Caco-2 (cell line): ENCODE measurements at regions not wholly inside any gene's neighbourhood (a gene's known extent, or its start where the extent isn't known, plus 50 kb on each side); places are given as distances from the start of the nearest gene placed in this dataset.

Experiments used
- BruUV-seq: library from RNA; stranded (reverse); fragments of 400-500 nt; replicated peaks from 2 replicates; lab custom pipeline; 2021; lab: Mats Ljungman, UMichigan
- CTCF ChIA-PET: fragments of 300-600 bp; sonication (Branson Sonifier 250); formaldehyde crosslinking; loops from one replicate; lab custom pipeline; 2022; ENCODE audit warnings: antibody characterized with exemption; lab: Charles Lee
- POLR2A ChIA-PET: fragments of 300-600 bp; sonication (Branson Sonifier 250); formaldehyde crosslinking; loops from one replicate; lab custom pipeline; 2022; ENCODE audit warnings: antibody characterized with exemption; lab: Charles Lee
- DNase-seq, 2 experiments: peaks; one replicate each; pipeline versions ENCODE4 v3.0.0 to v3.0.0-alpha.2; 2020 to 2022
- H3K27me3 ChIP-seq: replicated peaks from 2 replicates; pipeline ENCODE4 v1.6.0; 2011; ENCODE audit warnings: low read length; ENCODE audit not compliant: control insufficient read depth, insufficient read depth
- H3K36me3 ChIP-seq: 2 replicates; pipeline ENCODE4 v1.5.1; 2011; ENCODE audit warnings: low read length; ENCODE audit not compliant: control insufficient read depth, insufficient read depth
- H3K4me1 ChIP-seq: fragments of 250-450 bp; sonication (Bioruptor Pico); 2 replicates; pipeline ENCODE4 v1.5.1; 2020; ENCODE audit warnings: mild to moderate bottlenecking
- H3K4me3 ChIP-seq: 2 replicates; pipeline ENCODE4 v1.5.1; 2011; ENCODE audit warnings: low read depth, mild to moderate bottlenecking, control low read depth, low read length
- H3K9me3 ChIP-seq: fragments of 250-450 bp; sonication (Bioruptor Pico); 2 replicates; pipeline ENCODE4 v1.5.1; 2020; ENCODE audit warnings: mild to moderate bottlenecking, moderate library complexity
- H3K27ac Mint-ChIP-seq: one replicate; pipeline ENCODE4 v1.8.0; 2022; ENCODE audit warnings: mixed read lengths; ENCODE audit not compliant: unreplicated experiment
- H3K27me3 Mint-ChIP-seq: one replicate; pipeline ENCODE4 v1.8.0; 2022; ENCODE audit warnings: mixed read lengths; ENCODE audit not compliant: insufficient read depth, unreplicated experiment
- H3K36me3 Mint-ChIP-seq: one replicate; pipeline ENCODE4 v1.8.0; 2022; ENCODE audit warnings: mild to moderate bottlenecking, mixed read lengths; ENCODE audit not compliant: insufficient read depth, unreplicated experiment
- H3K4me1 Mint-ChIP-seq: one replicate; pipeline ENCODE4 v1.8.0; 2022; ENCODE audit warnings: low read depth, mixed read lengths; ENCODE audit not compliant: unreplicated experiment
- H3K4me3 Mint-ChIP-seq: one replicate; pipeline ENCODE4 v1.8.0; 2022; ENCODE audit warnings: mild to moderate bottlenecking, moderate library complexity, mixed read lengths; ENCODE audit not compliant: unreplicated experiment
- H3K9me3 Mint-ChIP-seq: one replicate; pipeline ENCODE4 v1.8.0; 2022; ENCODE audit warnings: mixed read lengths; ENCODE audit not compliant: unreplicated experiment
- CTCF ChIP-seq, 2 experiments: fragments of 200-600 bp in 1 of 2; IDR thresholded peaks; 1 replicate in 1 of 2; 2 replicates in 1 of 2; pipeline versions ENCODE4 v1.5.1 to v1.8.0; 2011 to 2022; ENCODE audit warnings: antibody characterized with exemption in 1 of 2, control low read depth in 1 of 2, inconsistent platforms in 1 of 2, low read depth in 1 of 2, low read length in 1 of 2, mild to moderate bottlenecking in 1 of 2, moderate library complexity in 1 of 2; ENCODE audit not compliant: insufficient read depth in 1 of 2, severe bottlenecking in 1 of 2, unreplicated experiment in 1 of 2
- intact Hi-C: fragments of 100-400 bp; cut with micrococcal nuclease; formaldehyde crosslinking; loops from one replicate; pipeline ENCODE4 v1.10.0; 2022; ENCODE audit not compliant: unreplicated experiment

- Mint-ChIP-seq H3K9me3 (no peaks in the 10 kb centered on the region), H3K27ac (no peak overlapping the region), H3K4me1 (peaks cover 4% of the 10 kb centered on the region), H3K27me3 (no peaks in the 10 kb centered on the region), H3K36me3 (peaks cover 6% of the 10 kb centered on the region), H3K4me3 (no peak overlapping the region)
- H3K9me3 ChIP-seq: no peaks in the 10 kb centered on the region
- ChIA-PET POLR2A (no interaction called here), CTCF (no interaction called here)
- peaks cover 3% of the 10 kb centered on the region for H3K4me1 ChIP-seq
- intact Hi-C loops: no loop called here
- no peak for DNase-seq
- no peaks in the 10 kb centered on the region for H3K27me3 ChIP-seq
- BruUV-seq: no TSS peak
- no peak for TF ChIP-seq CTCF (IDR thresholded peaks at IDR 0.05; ENCODE audit: insufficient read depth in 1 of 2, low read depth in 1 of 2, low read length in 1 of 2, severe bottlenecking in 1 of 2, unreplicated experiment in 1 of 2)
- H3K4me3 ChIP-seq: no peak overlapping the region
- H3K36me3 ChIP-seq: no peaks in the 10 kb centered on the region
Observed at GRCh38 chr2:18282026-18282425, 278.4 kb downstream of the RDH14 start.

GRCh38 chr2:18276583-18277075, 283.8 kb downstream of the RDH14 start:
- BruUV-seq: no TSS peak
- no peak for DNase-seq
- Mint-ChIP-seq H3K27ac (no peak overlapping the region), H3K9me3 (peaks cover 15% of the 10 kb centered on the region), H3K27me3 (no peaks in the 10 kb centered on the region), H3K4me3 (no peak overlapping the region), H3K4me1 (no peaks in the 10 kb centered on the region), H3K36me3 (no peaks in the 10 kb centered on the region)
- ChIA-PET CTCF (no interaction called here), POLR2A (no interaction called here)
- Histone ChIP-seq H3K4me1 (no peaks in the 10 kb centered on the region), H3K36me3 (no peaks in the 10 kb centered on the region), H3K9me3 (0 out of 2 replicates have a peak, but pooled peaks cover 6% of the 10 kb centered on the region), H3K27me3 (no peaks in the 10 kb centered on the region), H3K4me3 (no peak overlapping the region)
- intact Hi-C loops: no loop called here
- TF ChIP-seq CTCF (IDR thresholded peaks at IDR 0.05; ENCODE audit: insufficient read depth in 1 of 2, low read depth in 1 of 2, low read length in 1 of 2, severe bottlenecking in 1 of 2, unreplicated experiment in 1 of 2): no peak

GRCh38 chr2:18273205-18273604, 287.2 kb downstream of the RDH14 start:
- no peaks in the 10 kb centered on the region for H3K4me1 ChIP-seq
- CTCF ChIA-PET: no interaction called here
- no peak for DNase-seq
- H3K4me3 Mint-ChIP-seq: no peak overlapping the region
- H3K27ac Mint-ChIP-seq: no peak overlapping the region
- no peaks in the 10 kb centered on the region for H3K27me3 ChIP-seq
- POLR2A ChIA-PET: no interaction called here
- H3K27me3 Mint-ChIP-seq: no peaks in the 10 kb centered on the region
- H3K36me3 ChIP-seq: no peaks in the 10 kb centered on the region
- no TSS peak for BruUV-seq
- H3K9me3 ChIP-seq: 0 out of 2 replicates have a peak, but pooled peaks cover 6% of the 10 kb centered on the region
- H3K9me3 Mint-ChIP-seq: peaks cover 15% of the 10 kb centered on the region
- H3K4me3 ChIP-seq: no peak overlapping the region
- intact Hi-C loops: no loop called here
- no peak for TF ChIP-seq CTCF (IDR thresholded peaks at IDR 0.05; ENCODE audit: insufficient read depth in 1 of 2, low read depth in 1 of 2, low read length in 1 of 2, severe bottlenecking in 1 of 2, unreplicated experiment in 1 of 2)
- H3K36me3 Mint-ChIP-seq: no peaks in the 10 kb centered on the region
- no peaks in the 10 kb centered on the region for H3K4me1 Mint-ChIP-seq
